ENCODE measurements at regions not wholly inside any gene's neighbourhood (a gene's known extent, or its start where the extent isn't known, plus 50 kb on each side); places are given as distances from the start of the nearest gene placed in this dataset.

GRCh38 chr5:109533751-109534272, 124.0 kb upstream of the PJA2 start (continued):
- no peak for TF ChIP-seq CTCF (IDR thresholded peaks at IDR 0.05 in 2 of 3, conservative IDR thresholded peaks at IDR 0.05 in 1 of 3; ENCODE audit: borderline replicate concordance in 1 of 3, insufficient read depth in 1 of 3, low read depth in 2 of 3, low read length in 2 of 3)
- TF ChIP-seq EZH2 (IDR thresholded peaks at IDR 0.05) = no peak
- no peak for TF ChIP-seq POLR2A (IDR thresholded peaks at IDR 0.05; ENCODE audit: borderline replicate concordance, extremely low read depth, insufficient read depth, insufficient read length)
- TF ChIP-seq ZNF274 (IDR thresholded peaks at IDR 0.05; ENCODE audit: low read depth, low read length) = no peak
- no peak for TF ChIP-seq CEBPB (IDR thresholded peaks at IDR 0.05; ENCODE audit: low read depth)
- TF ChIP-seq ATF3 (IDR thresholded peaks at IDR 0.05) = no peak
- TF ChIP-seq POLR2AphosphoS5 (IDR thresholded peaks at IDR 0.05; ENCODE audit: low read depth, low read length) = no peak
- no peak for TF ChIP-seq TCF7L2 (IDR thresholded peaks at IDR 0.05; ENCODE audit: borderline replicate concordance, extremely low read depth, insufficient read depth, insufficient read length)

GRCh38 chr5:109532773-109533364, 123.1 kb upstream of the PJA2 start:
- H3K27ac ChIP-seq (ENCODE audit: low read depth, low read length) = no peak overlapping the region
- ChIA-PET CTCF (interaction anchor here (0.9 kb wide), 1 partner anchor 891 kb away, joined by 3 read pairs; no protein-coding TSS in a partner anchor), RAD21 (ENCODE audit: low non-redundant PET in 1 of 2, low total read pairs in 2 of 2, uncharacterized antibody in 2 of 2, unreplicated experiment in 2 of 2) (no interaction called here), POLR2A (no interaction called here)
- no peaks in the 10 kb centered on the region for H3K36me3 ChIP-seq (ENCODE audit: control insufficient read depth in 1 of 2, insufficient read depth in 2 of 2, low read length in 2 of 2)
- DNase-seq (ENCODE audit: low read depth, low spot score) = no peak
- BruUV-seq (replicated peaks) = no TSS peak
- H2AFZ ChIP-seq (ENCODE audit: low read depth, low read length, poor library complexity, severe bottlenecking) = no peak overlapping the region
- 0 out of 2 replicates have a peak, but pooled peaks cover 5% of the 10 kb centered on the region for H4K20me1 ChIP-seq (ENCODE audit: insufficient read depth)
- no peak overlapping the region for H3K9ac ChIP-seq (ENCODE audit: low read length)
- no peak for ATAC-seq
- H3K9me2 ChIP-seq (ENCODE audit: insufficient read depth) = no peaks in the 10 kb centered on the region
- H3K9me3 ChIP-seq (ENCODE audit: control insufficient read depth in 1 of 2, insufficient read depth in 1 of 2, low read depth in 1 of 2, low read length in 2 of 2) = no peaks in the 10 kb centered on the region
- H3K4me3 ChIP-seq (replicated peaks in 1 of 2; ENCODE audit: low read depth in 1 of 2, low read length in 2 of 2) = no peak overlapping the region
- no peak overlapping the region for H3K4me2 ChIP-seq (ENCODE audit: low read length)
- no peaks in the 10 kb centered on the region for H3K27me3 ChIP-seq (ENCODE audit: insufficient read depth, low read length)
- H3K4me1 ChIP-seq (ENCODE audit: control insufficient read depth in 1 of 2, insufficient read depth in 2 of 2, low read length in 2 of 2) = no peaks in the 10 kb centered on the region
- intact Hi-C loops (cut with micrococcal nuclease) = no loop called here
- H3K79me2 ChIP-seq (ENCODE audit: insufficient read depth, low read length) = no peaks in the 10 kb centered on the region
- TF ChIP-seq YY1 (IDR thresholded peaks at IDR 0.05; ENCODE audit: extremely low read depth, insufficient replicate concordance, low read depth, low read length) (no peak), SRF (IDR thresholded peaks at IDR 0.05; ENCODE audit: low read depth) (no peak), POLR2A (IDR thresholded peaks at IDR 0.05; ENCODE audit: borderline replicate concordance, extremely low read depth, insufficient read depth, insufficient read length) (no peak), REST (IDR thresholded peaks at IDR 0.05; ENCODE audit: low read depth) (no peak), FOSL1 (IDR thresholded peaks at IDR 0.05; ENCODE audit: low read depth) (no peak), ZBTB33 (IDR thresholded peaks at IDR 0.05; ENCODE audit: extremely low read depth, insufficient replicate concordance, low read length) (no peak), EZH2phosphoT487 (IDR thresholded peaks at IDR 0.05; ENCODE audit: borderline replicate concordance) (no peak), EZH2 (IDR thresholded peaks at IDR 0.05) (no peak), JUND (IDR thresholded peaks at IDR 0.05) (no peak), MAX (IDR thresholded peaks at IDR 0.05) (no peak), RAD21 (IDR thresholded peaks at IDR 0.05; ENCODE audit: low read depth) (no peak)

All from HCT116 (cell line).